WTC11 (cell line): ENCODE measurements at regions not wholly inside any gene's neighbourhood (a gene's known extent, or its start where the extent isn't known, plus 50 kb on each side); places are given as distances from the start of the nearest gene placed in this dataset.

Source experiments
- CTCF ChIP-seq: fragments of 200-600 bp; IDR thresholded peaks from 2 replicates; pipeline ENCODE4 v1.8.0; 2022; ENCODE audit warnings: antibody characterized with exemption
- E2F1 ChIP-seq: sonication (generic); formaldehyde crosslinking; IDR thresholded peaks from 2 replicates; pipeline ENCODE4 v1.8.0; 2022; ENCODE audit warnings: mild to moderate bottlenecking, missing genetic modification reagents
- FOXP4 ChIP-seq: sonication (generic); formaldehyde crosslinking; IDR thresholded peaks from 2 replicates; pipeline ENCODE4 v1.8.0; 2022; ENCODE audit warnings: mild to moderate bottlenecking, missing genetic modification reagents
- MAX ChIP-seq: sonication (generic); formaldehyde crosslinking; IDR thresholded peaks from 2 replicates; pipeline ENCODE4 v1.8.0; 2022; ENCODE audit warnings: mild to moderate bottlenecking, missing genetic modification reagents

GRCh38 chr2:103898561-103898960 lies 955.4 kb upstream of the POU3F3 start:
- no peak for TF ChIP-seq CTCF
- no peak for TF ChIP-seq MAX (CRISPR knock-in tag)
- no peak for TF ChIP-seq E2F1 (CRISPR knock-in tag)
- TF ChIP-seq FOXP4 (CRISPR knock-in tag): no peak
